PC-9 (cell line): ENCODE measurements at regions not wholly inside any gene's neighbourhood (a gene's known extent, or its start where the extent isn't known, plus 50 kb on each side); places are given as distances from the start of the nearest gene placed in this dataset.

Experiments used
- BruUV-seq: library from RNA; stranded (reverse); fragments of 400-500 nt; replicated peaks from 2 replicates; lab custom pipeline; 2021; lab: Mats Ljungman, UMichigan
- CTCF ChIA-PET: fragments of 300-600 bp; sonication (Branson Sonifier 250); formaldehyde crosslinking; loops from one replicate; lab custom pipeline; 2022; ENCODE audit warnings: antibody characterized with exemption; lab: Charles Lee
- POLR2A ChIA-PET: fragments of 300-600 bp; sonication (Branson Sonifier 250); formaldehyde crosslinking; loops from one replicate; lab custom pipeline; 2022; ENCODE audit warnings: antibody characterized with exemption; ENCODE audit not compliant: unreplicated experiment; lab: Charles Lee
- DNase-seq, 2 experiments: peaks; one replicate each; pipeline versions ENCODE4 v3.0.0 to v3.0.0-alpha.2; 2015 to 2022; ENCODE audit warnings: mixed read lengths in 1 of 2
- H2AFZ ChIP-seq: fragments of 200-600 bp; sonication (generic); 2 replicates; pipeline ENCODE4 v1.8.1; 2017; ENCODE audit warnings: antibody characterized with exemption
- H3F3A ChIP-seq: fragments of 200-600 bp; sonication (generic); 2 replicates; pipeline ENCODE4 v1.8.1; 2017; ENCODE audit warnings: antibody characterized with exemption, mild to moderate bottlenecking, low read depth; ENCODE audit not compliant: insufficient read depth
- H3K27ac ChIP-seq: fragments of 200-600 bp; sonication (generic); 2 replicates; pipeline ENCODE4 v1.6.1; 2016; ENCODE audit warnings: mixed run types
- H3K27me3 ChIP-seq: fragments of 200-600 bp; sonication (generic); 2 replicates; pipeline ENCODE4 v1.6.1; 2016; ENCODE audit warnings: low read depth, mixed run types; ENCODE audit not compliant: insufficient read depth
- H3K36me3 ChIP-seq: fragments of 200-600 bp; sonication (generic); 2 replicates; pipeline ENCODE4 v1.6.1; 2016; ENCODE audit warnings: low read depth, mixed run types
- H3K4me1 ChIP-seq: fragments of 200-600 bp; sonication (generic); replicated peaks from 2 replicates; pipeline ENCODE4 v1.6.1; 2016; ENCODE audit warnings: mixed run types; ENCODE audit not compliant: insufficient read depth
- H3K4me2 ChIP-seq: fragments of 200-600 bp; sonication (generic); 2 replicates; pipeline ENCODE4 v1.6.1; 2017; ENCODE audit warnings: mixed run types
- H3K4me3 ChIP-seq: fragments of 200-600 bp; sonication (generic); 2 replicates; pipeline ENCODE4 v1.6.1; 2016; ENCODE audit warnings: mixed run types
- H3K79me2 ChIP-seq: fragments of 200-600 bp; sonication (generic); 2 replicates; pipeline ENCODE4 v1.6.1; 2017; ENCODE audit warnings: low read depth, mixed run types
- H3K9me2 ChIP-seq: fragments of 200-600 bp; sonication (generic); 2 replicates; pipeline ENCODE4 v1.8.1; 2017; ENCODE audit warnings: mild to moderate bottlenecking; ENCODE audit not compliant: insufficient read depth
- H3K9me3 ChIP-seq: fragments of 200-600 bp; sonication (generic); 2 replicates; pipeline ENCODE4 v1.8.1; 2016; ENCODE audit warnings: low read depth; ENCODE audit not compliant: insufficient read depth
- H4K20me1 ChIP-seq: fragments of 200-600 bp; sonication (generic); 2 replicates; pipeline ENCODE4 v1.8.1; 2017; ENCODE audit not compliant: insufficient read depth
- EZH2 ChIP-seq: fragments of 200-600 bp; sonication (generic); IDR thresholded peaks from 2 replicates; pipeline ENCODE4 v1.8.0; 2017; ENCODE audit warnings: antibody characterized with exemption, low read depth
- intact Hi-C: fragments of 100-400 bp; cut with micrococcal nuclease; formaldehyde crosslinking; loops from one replicate; pipeline ENCODE4 v1.10.0; 2022; ENCODE audit not compliant: unreplicated experiment
- TF ChIP-seq, protein P1 (sequence below): fragments of 200-600 bp; sonication (generic); conservative IDR thresholded peaks from 2 replicates; pipeline ENCODE4 v1.6.1; 2017; ENCODE audit warnings: mixed run types, antibody characterized with exemption, mild to moderate bottlenecking, moderate library complexity

DNA sequence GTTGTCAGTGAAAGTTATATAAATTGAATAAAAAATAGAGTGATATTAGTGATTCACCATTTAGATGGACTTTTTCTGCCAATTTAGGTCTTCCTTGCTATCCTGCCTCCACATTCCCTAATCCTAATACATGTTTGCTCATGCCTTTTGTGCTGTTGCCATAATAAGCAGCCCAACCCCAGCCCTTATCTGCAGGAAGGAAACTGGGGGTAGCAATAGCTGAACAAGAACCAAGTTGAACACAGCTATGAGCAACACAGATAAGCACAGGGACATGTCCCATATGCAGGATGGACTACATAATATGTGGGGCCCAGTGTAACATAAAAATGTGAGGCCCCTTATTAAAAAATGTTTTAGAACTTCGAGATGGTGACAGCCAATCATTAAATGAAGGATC is 91.2 kb upstream of the AHR start:
- no peak for DNase-seq
- TF ChIP-seq EZH2, result no peak
- TF ChIP-seq, protein P1, sequence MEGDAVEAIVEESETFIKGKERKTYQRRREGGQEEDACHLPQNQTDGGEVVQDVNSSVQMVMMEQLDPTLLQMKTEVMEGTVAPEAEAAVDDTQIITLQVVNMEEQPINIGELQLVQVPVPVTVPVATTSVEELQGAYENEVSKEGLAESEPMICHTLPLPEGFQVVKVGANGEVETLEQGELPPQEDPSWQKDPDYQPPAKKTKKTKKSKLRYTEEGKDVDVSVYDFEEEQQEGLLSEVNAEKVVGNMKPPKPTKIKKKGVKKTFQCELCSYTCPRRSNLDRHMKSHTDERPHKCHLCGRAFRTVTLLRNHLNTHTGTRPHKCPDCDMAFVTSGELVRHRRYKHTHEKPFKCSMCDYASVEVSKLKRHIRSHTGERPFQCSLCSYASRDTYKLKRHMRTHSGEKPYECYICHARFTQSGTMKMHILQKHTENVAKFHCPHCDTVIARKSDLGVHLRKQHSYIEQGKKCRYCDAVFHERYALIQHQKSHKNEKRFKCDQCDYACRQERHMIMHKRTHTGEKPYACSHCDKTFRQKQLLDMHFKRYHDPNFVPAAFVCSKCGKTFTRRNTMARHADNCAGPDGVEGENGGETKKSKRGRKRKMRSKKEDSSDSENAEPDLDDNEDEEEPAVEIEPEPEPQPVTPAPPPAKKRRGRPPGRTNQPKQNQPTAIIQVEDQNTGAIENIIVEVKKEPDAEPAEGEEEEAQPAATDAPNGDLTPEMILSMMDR, result no peak
- H3K9me2 ChIP-seq, result no peaks in the 10 kb centered on the region
- H4K20me1 ChIP-seq, result no peaks in the 10 kb centered on the region
- H3K9me3 ChIP-seq, result no peaks in the 10 kb centered on the region
- intact Hi-C loops, result no loop called here
- H3K36me3 ChIP-seq, result no peaks in the 10 kb centered on the region
- H3K27ac ChIP-seq, result no peak overlapping the region
- no peaks in the 10 kb centered on the region for H3K27me3 ChIP-seq
- H3F3A ChIP-seq, result peaks cover 8% of the 10 kb centered on the region
- BruUV-seq, result no TSS peak
- no peak overlapping the region for H2AFZ ChIP-seq
- peaks cover 20% of the 10 kb centered on the region for H3K4me1 ChIP-seq
- POLR2A ChIA-PET, result no interaction called here
- CTCF ChIA-PET, result no interaction called here
- no peak overlapping the region for H3K4me3 ChIP-seq
- H3K4me2 ChIP-seq, result no peak overlapping the region
- no peaks in the 10 kb centered on the region for H3K79me2 ChIP-seq

DNA sequence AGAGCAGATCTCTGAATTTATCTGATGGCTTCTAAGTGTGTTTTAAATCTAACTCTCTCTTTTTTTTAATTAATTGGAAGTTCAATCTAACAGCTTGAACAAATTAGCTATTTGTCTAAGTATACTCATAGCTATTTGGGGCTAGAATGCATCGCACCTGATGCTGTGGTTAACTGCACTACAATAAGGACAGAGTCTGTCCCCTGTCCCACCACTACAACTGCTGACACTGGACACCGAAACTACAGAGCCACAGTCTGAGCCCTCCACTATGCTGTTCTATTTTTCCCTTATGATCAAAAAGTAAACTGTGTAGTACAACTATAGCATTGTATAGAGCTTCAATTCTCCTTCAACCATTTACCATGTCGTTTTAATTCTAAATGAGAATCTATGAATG is 89.4 kb upstream of the AHR start:
- Histone ChIP-seq H3K36me3 (no peaks in the 10 kb centered on the region), H3K4me2 (no peak overlapping the region), H3K4me3 (no peak overlapping the region), H3K4me1 (peaks cover 20% of the 10 kb centered on the region), H3K27ac (no peak overlapping the region), H3K79me2 (no peaks in the 10 kb centered on the region), H4K20me1 (no peaks in the 10 kb centered on the region), H3K9me3 (no peaks in the 10 kb centered on the region), H3K9me2 (no peaks in the 10 kb centered on the region), H2AFZ (no peak overlapping the region), H3K27me3 (no peaks in the 10 kb centered on the region), H3F3A (peaks cover 8% of the 10 kb centered on the region)
- TF ChIP-seq, protein P1, result no peak
- no peak for TF ChIP-seq EZH2
- BruUV-seq, result no TSS peak
- CTCF ChIA-PET, result no interaction called here
- POLR2A ChIA-PET, result no interaction called here
- DNase-seq, result no peak
- intact Hi-C loops, result no loop called here

DNA sequence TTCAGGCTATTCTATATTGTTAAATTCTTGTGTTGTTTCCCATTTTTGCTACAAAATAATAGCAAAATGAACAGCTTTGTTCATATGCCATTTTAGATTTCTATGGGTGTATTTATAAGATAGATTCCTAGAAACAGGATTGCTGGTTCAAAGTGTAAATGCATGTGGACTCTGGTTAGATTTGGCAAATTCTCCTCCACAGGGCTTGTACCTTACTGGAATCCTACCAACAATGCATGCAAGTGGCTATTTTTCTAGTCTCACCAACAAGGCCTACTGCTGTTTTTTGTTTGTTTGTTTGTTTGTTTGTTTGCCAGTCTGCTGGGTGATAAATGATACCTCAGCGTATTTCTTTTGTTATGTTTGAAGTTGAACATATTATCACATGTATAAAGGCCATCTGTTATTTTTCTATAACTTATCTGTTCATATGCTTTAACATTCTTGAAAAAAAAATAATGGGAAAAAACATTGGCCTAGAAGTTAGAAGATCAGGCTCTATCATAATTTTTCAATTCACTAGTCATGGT is 87.1 kb upstream of the AHR start:
- H3K27me3 ChIP-seq, result no peaks in the 10 kb centered on the region
- no peak overlapping the region for H2AFZ ChIP-seq
- no peaks in the 10 kb centered on the region for H3K79me2 ChIP-seq
- CTCF ChIA-PET, result no interaction called here
- no peaks in the 10 kb centered on the region for H4K20me1 ChIP-seq
- H3K27ac ChIP-seq, result no peak overlapping the region
- no peak overlapping the region for H3K4me2 ChIP-seq
- POLR2A ChIA-PET, result interaction anchor here (0.6 kb wide), 1 partner anchor 479 kb away, joined by 7 read pairs; no protein-coding TSS in a partner anchor
- TF ChIP-seq, protein P1, result no peak
- no peak for TF ChIP-seq EZH2
- H3K4me1 ChIP-seq, result peaks cover 12% of the 10 kb centered on the region
- intact Hi-C loops, result no loop called here
- peaks cover 6% of the 10 kb centered on the region for H3F3A ChIP-seq
- no peak for DNase-seq
- H3K9me3 ChIP-seq, result peaks cover 1% of the 10 kb centered on the region; the same call in 1 of the 2 replicates
- no peaks in the 10 kb centered on the region for H3K9me2 ChIP-seq
- no peak overlapping the region for H3K4me3 ChIP-seq
- H3K36me3 ChIP-seq, result no peaks in the 10 kb centered on the region
- BruUV-seq, result no TSS peak
